Endodermal cell (in vitro differentiated cells): ENCODE measurements at regions not wholly inside any gene's neighbourhood (a gene's known extent, or its start where the extent isn't known, plus 50 kb on each side); places are given as distances from the start of the nearest gene placed in this dataset.

Experiments used
- DNase-seq: peaks from one replicate; pipeline ENCODE4 v3.0.0-alpha.2; 2017
- H3K27ac ChIP-seq: 2 replicates; pipeline ENCODE4 v1.5.1; 2013; ENCODE audit warnings: mild to moderate bottlenecking, low read depth, low read length, moderate library complexity
- H3K27me3 ChIP-seq: 2 replicates; pipeline ENCODE4 v1.6.1; 2013; ENCODE audit warnings: mild to moderate bottlenecking, low read length, moderate library complexity; ENCODE audit not compliant: insufficient read depth, control insufficient read depth, poor library complexity, severe bottlenecking
- H3K36me3 ChIP-seq: 2 replicates; pipeline ENCODE4 v1.7.0; 2013; ENCODE audit warnings: mild to moderate bottlenecking, low read length, moderate library complexity; ENCODE audit not compliant: control insufficient read depth, insufficient read depth
- H3K4me1 ChIP-seq: one replicate; pipeline ENCODE4 v1.7.0; 2013; ENCODE audit warnings: low read length; ENCODE audit not compliant: control insufficient read depth, insufficient read depth
- H3K4me3 ChIP-seq: 2 replicates; pipeline ENCODE4 v1.5.1; 2013; ENCODE audit warnings: mild to moderate bottlenecking, low read length, moderate library complexity
- H3K9ac ChIP-seq: 2 replicates; pipeline ENCODE4 v1.6.1; 2013; ENCODE audit warnings: mild to moderate bottlenecking, low read length, moderate library complexity; ENCODE audit not compliant: poor library complexity, severe bottlenecking; ENCODE audit errors: extremely low read depth
- H3K9me3 ChIP-seq: 2 replicates; pipeline ENCODE4 v1.6.1; 2013; ENCODE audit warnings: mild to moderate bottlenecking, low read length, moderate library complexity; ENCODE audit not compliant: control insufficient read depth
- H3K27ac Mint-ChIP-seq: 2 replicates; pipeline ENCODE4 v1.8.0; 2020; ENCODE audit warnings: mixed read lengths
- H3K27me3 Mint-ChIP-seq: 2 replicates; pipeline ENCODE4 v1.8.0; 2021; ENCODE audit warnings: mild to moderate bottlenecking, mixed read lengths; ENCODE audit not compliant: insufficient read depth
- H3K36me3 Mint-ChIP-seq: 2 replicates; pipeline ENCODE4 v1.8.0; 2020; ENCODE audit warnings: low read depth, mixed read lengths
- H3K4me1 Mint-ChIP-seq: 2 replicates; pipeline ENCODE4 v1.8.0; 2020; ENCODE audit warnings: mixed read lengths
- H3K4me3 Mint-ChIP-seq: 2 replicates; pipeline ENCODE4 v1.8.0; 2020; ENCODE audit warnings: mild to moderate bottlenecking, moderate library complexity, mixed read lengths
- H3K9me3 Mint-ChIP-seq: 2 replicates; pipeline ENCODE4 v1.8.0; 2020; ENCODE audit warnings: mild to moderate bottlenecking, mixed read lengths
- CTCF ChIP-seq: fragments of 200-600 bp; sonication (generic); conservative IDR thresholded peaks from 2 replicates; pipeline ENCODE4 v1.5.0; 2021; ENCODE audit warnings: antibody characterized with exemption, mild to moderate bottlenecking
- WGBS, 2 experiments: methylation state at CpG; one replicate each; pipeline versions ENCODE4 v1.1.5 to v1.1.7; 2013; ENCODE audit warnings: missing lambda C conversion rate in 2 of 2, mixed read lengths in 1 of 2; ENCODE audit not compliant: insufficient coverage in 1 of 2, insufficient read length in 1 of 2; 5-methylcytosine and 5-hydroxymethylcytosine counted together

- DNase-seq: no peak
- Mint-ChIP-seq H3K36me3 (peaks cover 17% of the 10 kb centered on the region), H3K27ac (no peak overlapping the region), H3K27me3 (no peaks in the 10 kb centered on the region), H3K9me3 (peaks cover 61% of the 10 kb centered on the region), H3K4me1 (peaks cover 15% of the 10 kb centered on the region), H3K4me3 (no peak overlapping the region)
- no peaks in the 10 kb centered on the region for H3K36me3 ChIP-seq
- WGBS, 2 experiments: 92 to 97% methylated on average over 3 to 4 of the region's 4 CpGs
- no peaks in the 10 kb centered on the region for H3K4me1 ChIP-seq
- no peak overlapping the region for H3K9ac ChIP-seq
- H3K27ac ChIP-seq: no peak overlapping the region
- H3K27me3 ChIP-seq: no peaks in the 10 kb centered on the region
- no peak overlapping the region for H3K4me3 ChIP-seq
- TF ChIP-seq CTCF: no peak
- peaks cover 71% of the 10 kb centered on the region for H3K9me3 ChIP-seq
Measured at GRCh38 chr6:148648754-148649453, 97.9 kb upstream of the UST start.

GRCh38 chr6:148649454-148649963, 97.3 kb upstream of the UST start:
- H3K36me3 Mint-ChIP-seq: peaks cover 17% of the 10 kb centered on the region

GRCh38 chr6:148650941-148651505, 95.8 kb upstream of the UST start:
- peaks cover 88% of the 10 kb centered on the region for H3K9me3 ChIP-seq
- H3K36me3 ChIP-seq: no peaks in the 10 kb centered on the region
- no peak overlapping the region for H3K4me3 Mint-ChIP-seq
- no peaks in the 10 kb centered on the region for H3K4me1 Mint-ChIP-seq
- no peak overlapping the region for H3K9ac ChIP-seq
- no peaks in the 10 kb centered on the region for H3K4me1 ChIP-seq
- H3K27me3 ChIP-seq: no peaks in the 10 kb centered on the region
- peaks cover 21% of the 10 kb centered on the region for H3K36me3 Mint-ChIP-seq
- DNase-seq: no peak
- no peaks in the 10 kb centered on the region for H3K27me3 Mint-ChIP-seq
- WGBS, 2 experiments: 89% methylated on average over 2 of the region's 2 CpGs; no CpG with 5 or more reads in 1 of the 2 experiments
- no peak overlapping the region for H3K27ac ChIP-seq
- no peak for TF ChIP-seq CTCF
- no peak overlapping the region for H3K27ac Mint-ChIP-seq
- peaks cover 74% of the 10 kb centered on the region for H3K9me3 Mint-ChIP-seq
- H3K4me3 ChIP-seq: no peak overlapping the region

More at GRCh38 chr6:148649454-148649963, 97.3 kb upstream of the UST start:
- no peak for TF ChIP-seq CTCF
- peaks cover 77% of the 10 kb centered on the region for H3K9me3 ChIP-seq
- no peaks in the 10 kb centered on the region for H3K36me3 ChIP-seq
- H3K4me3 ChIP-seq: no peak overlapping the region
- DNase-seq: no peak
- peaks cover 67% of the 10 kb centered on the region for H3K9me3 Mint-ChIP-seq
- H3K27ac ChIP-seq: no peak overlapping the region
- no peaks in the 10 kb centered on the region for H3K4me1 ChIP-seq
- no peak overlapping the region for H3K4me3 Mint-ChIP-seq
- no peaks in the 10 kb centered on the region for H3K27me3 ChIP-seq
- no peak overlapping the region for H3K9ac ChIP-seq
- no peak overlapping the region for H3K27ac Mint-ChIP-seq
- H3K4me1 Mint-ChIP-seq: peaks cover 10% of the 10 kb centered on the region
- no peaks in the 10 kb centered on the region for H3K27me3 Mint-ChIP-seq
